GM12873 (cell line): ENCODE measurements at regions not wholly inside any gene's neighbourhood (a gene's known extent, or its start where the extent isn't known, plus 50 kb on each side); places are given as distances from the start of the nearest gene placed in this dataset.

Source experiments
- TF ChIP-seq, protein P1 (sequence below): IDR thresholded peaks from 2 replicates; pipeline ENCODE4 v1.5.1; 2012; ENCODE audit warnings: low read depth, mild to moderate bottlenecking, moderate library complexity, low read length, control low read depth; ENCODE audit not compliant: insufficient read depth; ENCODE audit errors: missing control alignments

DNA sequence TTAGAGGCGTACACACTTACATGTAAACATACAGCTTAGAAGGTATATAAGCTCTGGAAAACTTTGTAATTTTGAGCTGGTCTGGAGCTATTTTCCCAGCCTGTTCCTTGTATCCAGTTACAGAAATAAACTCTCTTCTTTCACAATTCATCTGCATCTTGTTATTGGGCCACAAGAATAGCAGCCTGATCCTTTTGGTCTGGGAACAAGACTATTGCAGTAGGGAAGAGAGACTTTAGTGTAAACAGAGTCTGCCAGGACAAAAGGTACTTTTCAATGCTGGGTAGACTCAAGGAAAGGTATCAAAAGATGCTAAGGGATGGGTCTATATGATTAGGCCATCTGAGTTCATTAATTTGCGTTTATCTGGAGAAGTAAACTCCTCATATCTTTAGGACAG lies 728.3 kb downstream of the TYW1 start:
- TF ChIP-seq, protein P1, sequence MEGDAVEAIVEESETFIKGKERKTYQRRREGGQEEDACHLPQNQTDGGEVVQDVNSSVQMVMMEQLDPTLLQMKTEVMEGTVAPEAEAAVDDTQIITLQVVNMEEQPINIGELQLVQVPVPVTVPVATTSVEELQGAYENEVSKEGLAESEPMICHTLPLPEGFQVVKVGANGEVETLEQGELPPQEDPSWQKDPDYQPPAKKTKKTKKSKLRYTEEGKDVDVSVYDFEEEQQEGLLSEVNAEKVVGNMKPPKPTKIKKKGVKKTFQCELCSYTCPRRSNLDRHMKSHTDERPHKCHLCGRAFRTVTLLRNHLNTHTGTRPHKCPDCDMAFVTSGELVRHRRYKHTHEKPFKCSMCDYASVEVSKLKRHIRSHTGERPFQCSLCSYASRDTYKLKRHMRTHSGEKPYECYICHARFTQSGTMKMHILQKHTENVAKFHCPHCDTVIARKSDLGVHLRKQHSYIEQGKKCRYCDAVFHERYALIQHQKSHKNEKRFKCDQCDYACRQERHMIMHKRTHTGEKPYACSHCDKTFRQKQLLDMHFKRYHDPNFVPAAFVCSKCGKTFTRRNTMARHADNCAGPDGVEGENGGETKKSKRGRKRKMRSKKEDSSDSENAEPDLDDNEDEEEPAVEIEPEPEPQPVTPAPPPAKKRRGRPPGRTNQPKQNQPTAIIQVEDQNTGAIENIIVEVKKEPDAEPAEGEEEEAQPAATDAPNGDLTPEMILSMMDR = no peak

DNA sequence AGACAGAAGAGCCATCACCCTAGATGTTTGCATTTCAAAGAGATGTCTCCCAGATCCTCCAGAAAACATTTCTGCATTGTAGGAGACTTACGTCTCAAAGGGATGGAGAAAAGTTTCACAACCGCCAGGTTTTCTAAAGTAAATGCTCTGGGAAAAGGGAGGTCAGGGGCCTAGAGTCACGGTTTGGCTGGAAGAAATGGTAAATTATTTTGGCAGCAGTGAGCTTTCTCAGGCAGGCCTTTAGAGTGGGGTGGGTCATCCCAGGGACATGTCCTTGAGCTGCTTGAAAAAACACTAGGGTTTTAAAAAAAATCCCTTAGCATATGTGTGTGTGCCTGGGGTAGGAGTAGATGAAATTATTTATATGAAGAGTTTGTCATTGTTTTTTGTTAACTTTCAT lies 728.8 kb downstream of the TYW1 start:
- TF ChIP-seq, protein P1 = no peak

DNA sequence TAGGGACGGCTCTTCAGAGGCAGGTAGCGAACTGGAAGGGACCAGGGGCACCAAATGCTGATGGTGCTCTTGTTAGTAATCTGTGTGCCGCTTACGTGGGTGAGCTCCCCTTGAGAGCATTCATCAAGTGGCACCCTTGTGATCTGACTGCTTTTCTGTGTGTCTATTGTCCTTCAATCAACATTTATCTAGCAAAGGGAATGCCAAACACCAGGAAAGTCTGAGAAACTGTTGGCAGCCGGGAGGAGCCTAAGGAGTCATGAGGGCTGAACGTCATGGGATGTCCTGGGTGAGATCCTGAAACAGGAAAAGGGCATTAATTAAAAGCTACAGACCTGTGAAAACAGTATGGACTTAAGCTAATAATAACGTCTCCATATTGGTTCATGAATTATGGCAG lies 733.1 kb downstream of the TYW1 start:
- TF ChIP-seq, protein P1 = no peak

DNA sequence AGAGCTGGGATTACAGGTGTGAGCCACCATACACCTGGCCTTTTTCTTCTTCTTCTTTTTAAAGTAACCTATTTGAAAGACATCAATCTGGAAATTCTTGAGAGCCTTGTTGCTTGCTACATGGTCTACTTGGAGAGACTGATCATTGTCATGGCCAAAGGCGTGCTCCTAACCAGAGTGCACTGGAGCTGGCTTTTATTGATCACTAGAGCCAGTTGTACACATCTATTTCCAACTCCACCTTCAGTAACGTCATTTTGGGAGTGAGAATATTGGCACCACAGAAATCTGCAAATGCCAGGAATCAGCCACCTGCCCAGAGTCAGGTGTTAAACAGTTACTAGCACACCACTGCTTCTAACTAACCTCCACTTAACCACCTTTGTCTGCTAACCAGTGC lies 735.1 kb downstream of the TYW1 start:
- TF ChIP-seq, protein P1 = no peak

DNA sequence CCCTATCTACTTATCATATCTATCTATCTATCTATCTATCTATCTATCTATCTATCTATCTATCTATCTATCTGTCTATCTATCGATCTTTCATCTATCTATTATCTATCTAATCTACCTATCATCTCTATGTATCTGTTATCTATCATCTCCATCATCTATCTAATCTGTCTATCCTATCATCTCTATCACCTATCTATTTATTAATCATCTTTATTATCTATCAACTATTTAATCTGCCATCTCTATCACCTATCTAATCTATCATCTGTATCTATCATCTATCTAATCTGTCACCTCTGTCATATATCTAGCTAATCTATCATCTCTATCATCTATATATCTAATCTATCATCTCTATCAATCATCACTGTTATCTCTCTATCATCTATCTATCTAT lies 736.3 kb downstream of the TYW1 start:
- TF ChIP-seq, protein P1 = no peak

DNA sequence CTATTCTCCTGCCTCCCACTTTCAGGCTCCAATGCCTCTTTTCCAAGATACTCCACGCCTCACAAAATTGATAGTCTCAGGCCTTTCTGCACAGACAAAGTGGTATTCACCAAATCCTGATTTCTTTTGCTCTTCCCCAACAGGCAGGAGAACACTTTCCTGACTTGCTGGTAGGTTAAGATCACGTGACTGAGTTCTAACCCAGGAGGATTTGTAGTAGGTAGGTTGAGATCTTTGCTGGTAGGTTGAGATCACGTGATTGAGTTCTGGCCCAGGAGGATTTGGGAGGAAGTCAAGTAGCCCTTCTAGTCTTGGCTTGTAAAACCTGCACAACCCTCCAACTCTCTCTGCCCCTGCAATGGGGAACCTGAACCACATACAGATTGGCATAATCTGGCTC lies 741.5 kb downstream of the TYW1 start:
- TF ChIP-seq, protein P1 = no peak

DNA sequence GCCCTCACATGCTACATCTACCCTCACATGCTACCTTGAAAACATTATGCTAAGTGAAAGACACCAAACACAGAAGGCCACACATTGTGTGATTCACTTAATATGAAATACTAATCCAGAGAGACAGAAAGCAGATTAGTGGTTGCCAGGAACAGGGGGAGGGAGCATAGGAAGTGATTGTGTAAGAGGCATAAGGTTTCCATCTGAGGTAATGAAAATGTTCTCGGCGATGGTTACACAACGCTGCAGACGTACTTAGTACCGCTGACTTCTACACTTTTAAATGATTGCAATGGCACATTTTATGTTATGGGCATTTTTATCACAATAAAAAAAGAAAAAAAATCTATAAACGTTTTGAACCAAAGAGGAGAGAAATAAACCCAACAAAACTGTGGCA lies 742.3 kb downstream of the TYW1 start:
- TF ChIP-seq, protein P1 = no peak

DNA sequence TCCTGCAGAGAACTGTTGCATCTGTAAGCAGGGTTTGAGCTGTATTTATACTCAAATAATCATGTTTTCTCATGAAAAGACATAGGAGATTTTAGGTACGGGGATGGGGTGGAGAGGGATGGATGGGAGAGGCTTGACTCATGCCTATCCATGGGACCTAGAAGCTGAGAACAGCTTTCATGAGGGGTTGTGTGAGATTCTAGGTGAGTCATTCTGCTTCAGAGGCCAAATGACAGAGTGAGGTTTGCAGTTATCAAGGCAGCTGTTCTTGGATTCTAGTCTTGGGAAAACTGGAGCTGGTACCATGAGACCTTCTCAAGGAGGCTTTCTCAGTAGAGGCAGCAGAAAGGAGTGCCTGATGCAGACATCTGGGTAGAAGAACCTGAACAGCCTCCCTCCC lies 746.9 kb downstream of the TYW1 start:
- TF ChIP-seq, protein P1 = no peak
